CD4-positive, CD25-positive, alpha-beta regulatory T cell (primary cell): ENCODE measurements at regions not wholly inside any gene's neighbourhood (a gene's known extent, or its start where the extent isn't known, plus 50 kb on each side); places are given as distances from the start of the nearest gene placed in this dataset.

Source experiments
- ATAC-seq, 2 donors: fragments of 150-1000 bp; cut with Tn5 transposase; one replicate each; pipeline ENCODE4 v1.10.0; 2021; ENCODE audit warnings: low read depth in 2 of 2, moderate number of reproducible peaks in 2 of 2, moderate library complexity in 1 of 2
- DNase-seq, 3 donors: peaks; one replicate each; pipeline versions ENCODE4 v3.0.0 to v3.0.0-alpha.2; 2012 to 2022; ENCODE audit warnings: mixed read lengths in 1 of 3
- H3K27ac ChIP-seq: one replicate; pipeline ENCODE4 v1.7.0; 2013; ENCODE audit warnings: mild to moderate bottlenecking, low read length; ENCODE audit not compliant: insufficient read depth, poor library complexity, severe bottlenecking
- H3K27me3 ChIP-seq: one replicate; pipeline ENCODE4 v1.7.0; 2013; ENCODE audit warnings: low read length; ENCODE audit not compliant: control insufficient read depth, insufficient read depth
- H3K36me3 ChIP-seq: one replicate; pipeline ENCODE4 v1.7.0; 2013; ENCODE audit warnings: mild to moderate bottlenecking, low read length, moderate library complexity; ENCODE audit not compliant: control insufficient read depth, insufficient read depth
- H3K4me1 ChIP-seq: 2 replicates; pipeline ENCODE4 v1.7.0; 2013; ENCODE audit warnings: mild to moderate bottlenecking, low read length; ENCODE audit not compliant: insufficient read depth, control insufficient read depth, poor library complexity, severe bottlenecking
- H3K4me3 ChIP-seq: one replicate; pipeline ENCODE4 v1.7.0; 2013; ENCODE audit warnings: low read depth, mild to moderate bottlenecking, low read length, moderate library complexity
- H3K9me3 ChIP-seq, 2 experiments: 1 replicate in 1 of 2; 2 replicates in 1 of 2; pipeline ENCODE4 v1.7.0; 2013; ENCODE audit warnings: low read length in 2 of 2, mild to moderate bottlenecking in 1 of 2, moderate library complexity in 1 of 2; ENCODE audit not compliant: control insufficient read depth in 2 of 2
- H3K27ac Mint-ChIP-seq, 3 donors: one replicate each; pipeline ENCODE4 v1.8.0; 2020 to 2022; ENCODE audit warnings: mild to moderate bottlenecking in 3 of 3, mixed read lengths in 3 of 3, moderate library complexity in 2 of 3
- H3K27me3 Mint-ChIP-seq: one replicate; pipeline ENCODE4 v1.8.0; 2022; ENCODE audit warnings: mild to moderate bottlenecking, mixed read lengths
- H3K36me3 Mint-ChIP-seq: one replicate; pipeline ENCODE4 v1.8.0; 2020; ENCODE audit warnings: mixed read lengths
- H3K4me1 Mint-ChIP-seq, 4 donors: one replicate each; pipeline ENCODE4 v1.8.0; 2020 to 2022; ENCODE audit warnings: mixed read lengths in 4 of 4, mild to moderate bottlenecking in 1 of 4
- H3K4me3 Mint-ChIP-seq, 4 donors: one replicate each; pipeline ENCODE4 v1.8.0; 2020 to 2022; ENCODE audit warnings: mild to moderate bottlenecking in 4 of 4, mixed read lengths in 4 of 4, moderate library complexity in 3 of 4
- H3K9me3 Mint-ChIP-seq, 7 donors: one replicate each; pipeline ENCODE4 v1.8.0; 2020 to 2022; ENCODE audit warnings: mixed read lengths in 7 of 7, mild to moderate bottlenecking in 3 of 7, moderate library complexity in 2 of 7

DNA sequence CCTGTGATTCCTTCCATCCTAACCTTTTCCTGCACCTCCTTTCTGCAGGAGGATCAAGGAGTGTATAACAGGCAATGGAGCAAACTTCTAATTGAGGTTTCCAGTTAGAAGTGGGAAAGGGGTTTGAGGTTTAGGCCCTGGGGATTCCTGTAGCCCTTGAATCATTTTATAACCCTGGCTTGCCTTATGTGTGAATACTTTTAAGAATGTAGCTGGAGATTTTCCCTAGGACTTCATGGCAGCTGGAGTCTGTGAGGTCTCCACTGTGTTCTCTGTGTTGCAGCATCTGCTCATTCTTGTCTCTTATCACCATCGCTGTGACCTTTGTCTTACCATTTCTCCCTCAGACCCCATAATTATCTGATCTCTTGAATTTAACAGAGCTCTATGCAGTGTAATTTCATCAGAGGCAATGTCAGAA, 370.2 kb upstream of the SLC14A2 start:
- DNase-seq (no peak), ATAC-seq (no peak)
- Histone ChIP-seq H3K27me3 (peaks cover 2% of the 10 kb centered on the region), H3K27ac (no peak overlapping the region), H3K4me1 (no peaks in the 10 kb centered on the region), H3K9me3 (no peaks in the 10 kb centered on the region), H3K36me3 (no peaks in the 10 kb centered on the region), H3K4me3 (no peak overlapping the region)
- Mint-ChIP-seq H3K27me3 (peaks cover 5% of the 10 kb centered on the region), H3K9me3 (peaks cover 0 to 1% (median 0%) of the 10 kb centered on the region in 7 donors), H3K4me1 (no peaks in the 10 kb centered on the region), H3K4me3 (no peak overlapping the region), H3K36me3 (no peaks in the 10 kb centered on the region), H3K27ac (no peak overlapping the region)

DNA sequence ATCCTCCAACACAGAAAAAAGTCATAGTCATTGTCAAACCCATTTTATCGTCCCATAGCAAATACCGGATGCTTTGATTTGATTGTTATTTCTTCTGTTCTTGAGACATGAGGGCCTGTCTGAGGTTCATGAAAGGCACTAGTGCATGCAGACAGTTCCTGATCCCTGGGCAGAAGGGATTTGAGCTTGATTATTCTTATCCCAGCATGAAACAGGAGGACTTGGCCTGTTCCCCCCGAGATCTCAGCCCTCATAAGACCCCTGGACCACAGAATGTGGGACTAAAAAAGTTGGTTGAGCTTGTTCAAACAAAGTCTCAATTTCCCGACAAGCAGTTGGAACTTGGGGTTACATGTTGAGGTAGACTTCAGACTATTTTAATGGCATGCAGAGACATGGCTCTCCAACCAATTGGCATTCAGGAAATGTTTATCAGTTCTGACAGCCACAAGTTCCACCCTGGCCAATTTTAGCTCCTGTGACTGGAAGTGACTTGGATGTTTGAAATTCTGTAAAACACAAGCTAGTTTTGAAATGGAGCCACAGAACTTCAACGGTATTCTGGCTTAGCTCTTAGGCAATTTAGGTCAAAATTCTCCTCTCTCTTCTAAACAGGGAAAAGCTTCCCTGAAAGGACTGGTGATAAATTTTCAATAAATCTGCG, 366.9 kb upstream of the SLC14A2 start:
- peaks cover 2% of the 10 kb centered on the region for H3K27me3 ChIP-seq
- no peaks in the 10 kb centered on the region for H3K36me3 ChIP-seq
- no peaks in the 10 kb centered on the region for H3K9me3 ChIP-seq
- H3K27ac ChIP-seq = no peak overlapping the region
- H3K4me3 ChIP-seq = no peak overlapping the region
- ATAC-seq (no peak), DNase-seq (no peak)
- Mint-ChIP-seq H3K4me1 (no peaks in the 10 kb centered on the region), H3K27me3 (peaks cover 10% of the 10 kb centered on the region), H3K4me3 (no peak overlapping the region), H3K9me3 (peaks cover 0 to 1% (median 0%) of the 10 kb centered on the region in 7 donors), H3K36me3 (no peaks in the 10 kb centered on the region), H3K27ac (no peak overlapping the region)
- no peaks in the 10 kb centered on the region for H3K4me1 ChIP-seq

DNA sequence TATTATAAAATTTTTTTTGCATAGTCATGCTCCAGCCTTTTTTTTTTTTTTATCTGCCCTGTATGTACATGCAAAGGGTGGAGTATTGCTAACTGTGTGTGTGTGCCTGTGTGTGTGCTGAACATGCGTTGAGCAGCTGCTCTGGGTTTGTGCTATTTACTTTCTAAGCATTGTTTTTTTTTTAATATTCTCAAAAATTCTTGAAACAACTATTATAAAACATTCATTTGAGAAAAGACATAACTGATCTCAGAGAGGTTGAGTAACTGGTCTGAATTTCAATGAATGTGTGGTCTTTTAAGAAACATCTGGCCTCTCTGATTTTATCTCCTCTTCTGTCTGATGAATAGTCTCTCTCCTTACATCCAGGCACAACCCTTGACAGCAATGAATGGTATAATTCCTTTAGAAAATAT, 366.0 kb upstream of the SLC14A2 start:
- no peaks in the 10 kb centered on the region for H3K4me1 ChIP-seq
- no peak overlapping the region for H3K4me3 ChIP-seq
- H3K4me3 Mint-ChIP-seq = no peak overlapping the region
- H3K27ac ChIP-seq = no peak overlapping the region
- no peaks in the 10 kb centered on the region for H3K36me3 Mint-ChIP-seq
- no peak for DNase-seq
- no peaks in the 10 kb centered on the region for H3K9me3 ChIP-seq
- peaks cover 0 to 1% (median 0%) of the 10 kb centered on the region in 7 donors for H3K9me3 Mint-ChIP-seq
- peaks cover 2% of the 10 kb centered on the region for H3K27me3 ChIP-seq
- H3K27ac Mint-ChIP-seq = no peak overlapping the region
- no peaks in the 10 kb centered on the region for H3K36me3 ChIP-seq
- H3K4me1 Mint-ChIP-seq = no peaks in the 10 kb centered on the region
- no peak for ATAC-seq
- H3K27me3 Mint-ChIP-seq = peaks cover 10% of the 10 kb centered on the region

DNA sequence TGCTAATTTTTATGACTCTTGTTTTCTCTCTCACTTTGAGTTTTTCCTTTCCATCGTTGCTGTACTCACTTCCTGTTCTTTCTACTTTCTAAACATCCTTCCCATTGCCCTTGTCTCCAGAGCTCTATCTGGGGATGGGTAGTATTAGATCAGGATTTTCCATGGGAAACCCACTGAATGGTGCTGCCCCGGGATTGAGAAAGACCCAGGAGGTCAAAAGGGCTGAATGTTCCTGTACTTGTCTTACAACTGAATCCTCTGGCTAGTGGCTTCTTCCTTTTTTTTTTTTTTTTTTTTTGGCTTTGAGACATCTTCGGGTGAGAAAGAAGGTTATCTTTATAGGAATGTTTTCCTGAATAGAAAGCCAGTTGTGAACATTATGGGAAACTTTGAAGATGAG, 364.8 kb upstream of the SLC14A2 start:
- Histone ChIP-seq H3K36me3 (no peaks in the 10 kb centered on the region), H3K4me3 (no peak overlapping the region), H3K27ac (no peak overlapping the region), H3K27me3 (peaks cover 2% of the 10 kb centered on the region), H3K4me1 (no peaks in the 10 kb centered on the region), H3K9me3 (no peaks in the 10 kb centered on the region)
- H3K4me3 Mint-ChIP-seq = no peak overlapping the region
- ATAC-seq (no peak), DNase-seq (no peak)
- no peaks in the 10 kb centered on the region for H3K4me1 Mint-ChIP-seq
- peaks cover 0 to 1% (median 0%) of the 10 kb centered on the region in 7 donors for H3K9me3 Mint-ChIP-seq
- no peaks in the 10 kb centered on the region for H3K36me3 Mint-ChIP-seq
- no peak overlapping the region for H3K27ac Mint-ChIP-seq
- peaks cover 10% of the 10 kb centered on the region for H3K27me3 Mint-ChIP-seq

DNA sequence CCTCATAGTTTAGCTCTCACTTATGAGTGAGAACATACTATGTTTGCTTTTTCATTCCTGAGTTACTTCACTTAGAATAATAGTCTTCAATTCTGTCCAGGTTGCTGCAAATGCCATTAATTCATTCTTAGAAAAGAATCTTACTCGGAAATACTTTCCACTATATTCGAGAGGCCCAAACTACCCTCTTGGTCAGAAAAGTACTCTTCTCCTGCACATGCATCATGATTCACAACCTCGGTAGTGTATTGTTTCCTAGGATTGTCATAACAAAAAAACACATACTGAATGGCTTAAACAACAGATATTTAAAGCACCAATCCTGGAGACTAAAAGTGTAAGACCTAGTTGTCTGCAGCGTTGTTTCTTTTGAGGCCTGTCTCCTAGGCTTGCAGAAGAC, 364.0 kb upstream of the SLC14A2 start:
- DNase-seq (no peak), ATAC-seq (no peak)
- Histone ChIP-seq H3K36me3 (no peaks in the 10 kb centered on the region), H3K4me1 (no peaks in the 10 kb centered on the region), H3K4me3 (no peak overlapping the region), H3K27me3 (peaks cover 2% of the 10 kb centered on the region), H3K9me3 (no peaks in the 10 kb centered on the region), H3K27ac (no peak overlapping the region)
- Mint-ChIP-seq H3K4me1 (no peaks in the 10 kb centered on the region), H3K9me3 (peaks cover 0 to 2% (median 0%) of the 10 kb centered on the region in 7 donors), H3K36me3 (no peaks in the 10 kb centered on the region), H3K27me3 (peaks cover 10% of the 10 kb centered on the region), H3K4me3 (no peak overlapping the region), H3K27ac (no peak overlapping the region)

DNA sequence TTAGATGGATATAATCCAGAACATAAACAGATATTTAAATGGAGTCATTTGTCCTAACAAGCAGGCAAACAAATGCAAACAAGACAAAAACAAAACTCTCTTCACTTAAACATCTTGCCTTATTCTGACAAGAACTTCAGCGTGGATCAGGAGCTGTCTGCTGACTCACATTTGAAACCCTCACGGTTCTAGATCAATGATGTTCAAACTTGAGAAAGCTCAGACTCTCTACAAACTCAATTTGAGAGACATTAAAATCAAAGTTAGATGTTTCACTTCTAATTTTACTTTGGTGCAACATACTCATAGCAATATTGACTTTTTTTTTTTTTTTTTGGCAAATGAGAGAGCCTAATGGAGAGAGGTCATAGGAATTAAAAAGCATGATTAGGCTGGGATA, 362.8 kb upstream of the SLC14A2 start:
- Histone ChIP-seq H3K27me3 (peaks cover 3% of the 10 kb centered on the region), H3K27ac (no peak overlapping the region), H3K4me1 (no peaks in the 10 kb centered on the region), H3K4me3 (no peak overlapping the region), H3K9me3 (no peaks in the 10 kb centered on the region), H3K36me3 (no peaks in the 10 kb centered on the region)
- Mint-ChIP-seq H3K27me3 (peaks cover 10% of the 10 kb centered on the region), H3K4me3 (no peak overlapping the region), H3K36me3 (no peaks in the 10 kb centered on the region), H3K9me3 (peaks cover 0 to 2% (median 0%) of the 10 kb centered on the region in 7 donors), H3K4me1 (no peaks in the 10 kb centered on the region), H3K27ac (no peak overlapping the region)
- no peak for DNase-seq
- no peak for ATAC-seq

DNA sequence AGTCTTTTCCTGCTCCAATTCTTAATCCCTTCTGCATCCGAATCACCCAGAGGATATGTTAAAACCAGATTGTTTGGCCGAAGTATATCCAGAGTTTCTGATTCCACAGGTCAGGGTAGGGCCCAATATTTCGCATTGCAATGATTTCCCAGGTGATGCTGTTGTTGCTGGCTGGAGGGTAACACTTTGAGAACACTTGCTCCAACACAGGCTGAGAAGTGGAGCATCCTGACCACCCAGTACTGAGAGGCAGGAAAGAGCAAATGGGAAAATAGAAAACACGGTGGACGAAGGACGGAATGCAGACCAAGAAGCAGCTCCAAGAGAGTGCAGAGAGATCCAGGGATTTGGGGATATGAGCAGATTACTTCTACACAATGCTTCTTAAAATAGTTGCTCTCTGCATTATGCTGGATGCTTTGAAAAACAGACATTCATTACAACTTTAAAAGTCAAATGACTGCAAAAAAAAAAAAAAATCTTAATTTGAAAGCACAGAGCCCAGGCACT, 362.2 kb upstream of the SLC14A2 start:
- H3K9me3 Mint-ChIP-seq = peaks cover 0 to 2% (median 0%) of the 10 kb centered on the region in 7 donors
- ATAC-seq (no peak), DNase-seq (no peak)
- H3K27me3 ChIP-seq = peaks cover 3% of the 10 kb centered on the region
- no peaks in the 10 kb centered on the region for H3K9me3 ChIP-seq
- H3K36me3 Mint-ChIP-seq = no peaks in the 10 kb centered on the region
- H3K4me3 Mint-ChIP-seq = no peak overlapping the region
- peaks cover 7% of the 10 kb centered on the region for H3K27me3 Mint-ChIP-seq
- no peak overlapping the region for H3K4me3 ChIP-seq
- H3K27ac ChIP-seq = no peak overlapping the region
- H3K27ac Mint-ChIP-seq = no peak overlapping the region
- no peaks in the 10 kb centered on the region for H3K36me3 ChIP-seq
- no peaks in the 10 kb centered on the region for H3K4me1 Mint-ChIP-seq
- H3K4me1 ChIP-seq = no peaks in the 10 kb centered on the region
